ENCODE measurements at regions not wholly inside any gene's neighbourhood (a gene's known extent, or its start where the extent isn't known, plus 50 kb on each side); places are given as distances from the start of the nearest gene placed in this dataset.

DNA sequence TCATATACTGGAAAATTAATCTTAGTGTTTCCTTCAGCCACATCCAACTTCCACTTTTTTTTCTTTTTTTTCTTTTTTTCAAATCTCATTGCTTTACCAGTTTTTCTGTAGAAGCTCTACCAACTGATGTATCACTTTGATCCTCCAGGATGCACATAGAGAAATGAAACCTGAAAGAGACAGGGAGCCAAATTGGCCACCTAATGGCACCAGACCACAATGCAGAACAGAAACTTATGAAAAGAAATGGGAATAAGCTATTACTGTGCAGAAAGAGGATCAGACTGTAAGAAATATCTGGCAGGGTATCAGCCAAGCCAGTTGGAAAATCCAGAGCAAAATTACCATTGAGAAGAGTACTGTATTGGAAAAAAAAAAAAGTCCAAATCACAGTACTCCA lies 1514.2 kb downstream of the MRPL39 start:
- H3K4me1 Mint-ChIP-seq (ENCODE audit: low read depth), result no peaks in the 10 kb centered on the region
- no peak for DNase-seq (ENCODE audit: low spot score)
- H3K27me3 Mint-ChIP-seq (ENCODE audit: low read depth), result no peaks in the 10 kb centered on the region
- H3K27ac Mint-ChIP-seq, result no peak overlapping the region
- intact Hi-C loops (cut with micrococcal nuclease), result no loop called here
- no peak overlapping the region for H3K4me3 Mint-ChIP-seq (ENCODE audit: low read depth)
- H3K36me3 Mint-ChIP-seq (ENCODE audit: low read depth), result no peaks in the 10 kb centered on the region
- H3K9me3 Mint-ChIP-seq, result no peaks in the 10 kb centered on the region

DNA sequence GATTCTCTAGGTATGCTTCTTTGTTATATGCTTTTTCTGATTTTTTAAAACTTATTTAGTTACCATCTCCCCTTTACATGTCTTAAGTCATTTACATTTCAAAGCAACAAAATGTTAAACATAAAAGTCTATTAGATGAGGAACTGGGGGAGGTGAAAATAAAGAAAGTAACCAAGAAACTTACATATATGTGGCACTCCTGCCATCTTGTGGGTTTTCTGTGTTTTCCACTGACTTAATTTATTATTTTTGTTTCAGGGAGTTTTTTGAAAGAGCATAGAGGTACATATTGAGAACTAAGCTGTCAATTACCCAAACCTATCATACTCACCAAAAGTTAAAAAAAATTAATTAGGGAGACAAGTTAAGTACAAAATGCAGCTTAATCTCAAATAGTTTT lies 1531.1 kb downstream of the MRPL39 start:
- Mint-ChIP-seq H3K9me3 (no peaks in the 10 kb centered on the region), H3K27me3 (ENCODE audit: low read depth) (no peaks in the 10 kb centered on the region), H3K36me3 (ENCODE audit: low read depth) (no peaks in the 10 kb centered on the region), H3K4me1 (ENCODE audit: low read depth) (no peaks in the 10 kb centered on the region), H3K4me3 (ENCODE audit: low read depth) (no peak overlapping the region), H3K27ac (no peak overlapping the region)
- intact Hi-C loops (cut with micrococcal nuclease), result no loop called here
- no peak for DNase-seq (ENCODE audit: low spot score)

DNA sequence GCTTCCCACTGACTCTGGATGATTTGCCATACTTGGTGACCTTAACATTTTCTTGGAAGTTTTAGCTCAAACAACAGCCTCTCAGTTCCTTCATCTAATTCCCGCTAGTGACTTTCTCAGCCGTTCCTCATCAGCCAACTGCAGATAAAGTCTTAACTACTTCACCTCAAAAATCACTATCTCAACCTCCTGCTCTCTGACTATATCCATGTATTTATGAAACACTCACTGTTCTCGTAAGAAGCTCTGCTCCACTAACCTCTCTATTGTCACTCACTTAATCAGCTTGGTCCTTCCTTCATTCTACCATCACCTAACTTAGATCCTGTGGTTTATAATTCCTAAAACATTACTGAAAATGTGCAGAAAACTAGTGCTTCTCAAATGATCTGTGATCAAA lies 1551.6 kb downstream of the MRPL39 start:
- H3K4me1 Mint-ChIP-seq (ENCODE audit: low read depth), result no peaks in the 10 kb centered on the region
- H3K27ac Mint-ChIP-seq, result no peak overlapping the region
- H3K36me3 Mint-ChIP-seq (ENCODE audit: low read depth), result no peaks in the 10 kb centered on the region
- no peaks in the 10 kb centered on the region for H3K27me3 Mint-ChIP-seq (ENCODE audit: low read depth)
- DNase-seq (ENCODE audit: low spot score), result no peak
- no peak overlapping the region for H3K4me3 Mint-ChIP-seq (ENCODE audit: low read depth)
- intact Hi-C loops (cut with micrococcal nuclease), result no loop called here
- H3K9me3 Mint-ChIP-seq, result no peaks in the 10 kb centered on the region

DNA sequence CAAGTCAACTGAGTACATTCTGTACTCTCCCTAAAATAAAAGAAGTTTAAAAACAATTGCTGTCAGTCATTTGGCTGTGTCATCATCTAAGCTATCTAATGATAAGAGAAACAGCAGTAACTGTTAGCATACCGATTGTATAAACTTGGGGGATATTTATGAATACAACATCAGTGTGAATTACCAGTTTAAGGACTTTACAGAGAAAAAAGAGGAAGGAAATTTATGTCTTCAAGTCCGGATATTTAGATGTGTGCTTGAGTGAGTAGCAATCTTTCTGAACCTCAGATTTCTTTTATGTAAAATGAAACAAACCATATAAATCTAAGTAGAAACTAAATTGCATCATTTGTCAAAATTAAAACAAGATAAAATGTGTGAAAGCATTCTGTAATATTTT lies 1557.0 kb downstream of the MRPL39 start:
- Mint-ChIP-seq H3K27me3 (ENCODE audit: low read depth) (no peaks in the 10 kb centered on the region), H3K36me3 (ENCODE audit: low read depth) (no peaks in the 10 kb centered on the region), H3K4me1 (ENCODE audit: low read depth) (no peaks in the 10 kb centered on the region), H3K27ac (no peak overlapping the region), H3K9me3 (no peaks in the 10 kb centered on the region), H3K4me3 (ENCODE audit: low read depth) (no peak overlapping the region)
- no peak for DNase-seq (ENCODE audit: low spot score)
- intact Hi-C loops (cut with micrococcal nuclease), result no loop called here

DNA sequence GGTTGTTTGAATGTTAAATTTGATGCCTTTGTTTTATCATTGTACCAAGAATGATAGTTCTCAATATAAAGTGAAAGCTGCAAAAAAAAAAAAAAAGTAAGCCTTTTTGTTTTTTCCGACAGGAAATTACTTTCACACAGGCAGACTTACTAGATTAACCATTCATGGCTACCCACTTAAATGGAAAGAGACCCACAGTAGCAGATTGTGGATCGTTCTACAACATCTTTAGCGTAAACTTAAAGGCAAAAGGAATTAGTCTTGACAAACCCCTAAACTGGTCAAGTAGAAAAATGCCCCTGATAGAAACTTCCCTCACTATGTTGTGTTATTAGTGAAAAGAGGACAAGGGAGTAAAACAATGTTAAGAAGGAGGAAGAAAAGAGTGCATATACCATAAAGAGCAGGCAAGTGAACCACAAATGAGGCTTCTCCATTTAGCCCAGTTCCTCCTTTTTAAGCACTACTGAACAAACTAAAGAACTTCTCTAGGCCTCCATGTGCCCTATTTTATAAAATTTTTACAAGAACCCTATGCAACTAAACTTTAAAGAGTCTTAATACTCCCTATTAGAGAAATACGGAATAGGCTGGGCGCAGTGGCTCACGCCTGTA lies 1560.3 kb downstream of the MRPL39 start:
- intact Hi-C loops (cut with micrococcal nuclease), result no loop called here
- H3K4me1 Mint-ChIP-seq (ENCODE audit: low read depth), result no peaks in the 10 kb centered on the region
- DNase-seq (ENCODE audit: low spot score), result no peak
- H3K27me3 Mint-ChIP-seq (ENCODE audit: low read depth), result no peaks in the 10 kb centered on the region
- H3K9me3 Mint-ChIP-seq, result no peaks in the 10 kb centered on the region
- H3K27ac Mint-ChIP-seq, result no peak overlapping the region
- no peak overlapping the region for H3K4me3 Mint-ChIP-seq (ENCODE audit: low read depth)
- H3K36me3 Mint-ChIP-seq (ENCODE audit: low read depth), result no peaks in the 10 kb centered on the region

DNA sequence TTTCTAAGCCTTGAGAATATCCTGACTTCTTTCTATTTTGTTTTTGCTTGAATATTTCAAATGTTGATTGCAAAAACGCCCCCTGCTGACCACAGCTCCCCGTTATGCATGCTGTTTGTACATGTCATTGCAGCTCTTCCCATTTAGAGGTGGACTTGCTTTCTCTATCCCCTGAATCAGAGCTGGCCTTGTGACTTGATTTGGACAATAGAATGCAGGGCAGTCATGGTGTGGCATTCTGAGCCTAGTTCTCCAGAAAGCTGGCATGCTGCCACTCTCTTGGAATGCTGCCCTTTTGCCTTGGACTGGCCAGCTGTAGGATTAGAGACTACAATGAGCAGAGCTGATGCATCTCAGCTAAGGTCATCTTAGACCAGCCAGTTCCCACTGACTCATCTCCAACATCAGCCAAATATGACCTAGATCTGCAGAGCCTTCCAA lies 1561.5 kb downstream of the MRPL39 start:
- H3K36me3 Mint-ChIP-seq (ENCODE audit: low read depth), result no peaks in the 10 kb centered on the region
- H3K27me3 Mint-ChIP-seq (ENCODE audit: low read depth), result no peaks in the 10 kb centered on the region
- H3K4me3 Mint-ChIP-seq (ENCODE audit: low read depth), result no peak overlapping the region
- no peak for DNase-seq (ENCODE audit: low spot score)
- no peaks in the 10 kb centered on the region for H3K9me3 Mint-ChIP-seq
- intact Hi-C loops (cut with micrococcal nuclease), result no loop called here
- H3K4me1 Mint-ChIP-seq (ENCODE audit: low read depth), result no peaks in the 10 kb centered on the region
- no peak overlapping the region for H3K27ac Mint-ChIP-seq

DNA sequence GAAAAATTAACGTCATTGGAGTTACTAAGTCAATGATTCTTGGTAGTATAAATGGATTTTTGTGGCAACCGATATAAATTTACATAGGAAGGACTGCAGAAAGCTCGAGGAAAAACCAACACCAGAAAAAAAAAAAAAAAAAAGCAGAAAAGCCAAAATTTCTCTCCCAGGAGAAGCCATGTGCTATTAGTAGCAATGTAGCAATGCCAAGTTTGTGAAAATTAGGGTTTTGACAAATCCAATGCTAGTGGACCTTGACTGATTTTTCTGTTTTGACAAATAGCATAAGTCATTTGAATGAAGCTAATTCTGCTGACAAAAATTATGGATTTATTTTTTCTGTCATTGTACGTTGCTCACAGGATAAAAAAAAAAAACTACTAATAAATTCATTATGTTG lies 1561.9 kb downstream of the MRPL39 start:
- Mint-ChIP-seq H3K36me3 (ENCODE audit: low read depth) (no peaks in the 10 kb centered on the region), H3K4me1 (ENCODE audit: low read depth) (no peaks in the 10 kb centered on the region), H3K27ac (no peak overlapping the region), H3K4me3 (ENCODE audit: low read depth) (no peak overlapping the region), H3K9me3 (no peaks in the 10 kb centered on the region), H3K27me3 (ENCODE audit: low read depth) (no peaks in the 10 kb centered on the region)
- no peak for DNase-seq (ENCODE audit: low spot score)
- intact Hi-C loops (cut with micrococcal nuclease), result no loop called here

DNA sequence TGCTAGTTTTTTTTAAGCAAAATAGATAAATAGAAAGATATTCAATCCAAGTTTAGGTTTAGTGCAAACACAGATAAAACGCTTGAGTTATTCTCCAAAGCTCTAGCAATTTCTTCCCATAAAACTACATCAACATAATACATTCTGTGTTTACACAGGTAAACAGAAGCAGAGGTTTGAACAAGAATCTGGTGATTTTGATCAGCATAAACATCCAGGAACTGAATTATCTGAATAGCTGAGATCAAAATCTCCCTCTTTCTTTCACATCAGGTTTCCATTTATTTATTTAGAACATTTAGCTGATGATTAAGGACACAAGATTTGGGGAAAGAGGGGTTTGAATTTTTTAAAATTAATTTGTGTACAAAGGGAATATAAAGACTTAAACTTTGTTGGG lies 1564.6 kb downstream of the MRPL39 start:
- Mint-ChIP-seq H3K9me3 (no peaks in the 10 kb centered on the region), H3K27ac (no peak overlapping the region), H3K27me3 (ENCODE audit: low read depth) (no peaks in the 10 kb centered on the region), H3K4me3 (ENCODE audit: low read depth) (no peak overlapping the region), H3K36me3 (ENCODE audit: low read depth) (no peaks in the 10 kb centered on the region), H3K4me1 (ENCODE audit: low read depth) (no peaks in the 10 kb centered on the region)
- intact Hi-C loops (cut with micrococcal nuclease), result no loop called here
- no peak for DNase-seq (ENCODE audit: low spot score)

DNA sequence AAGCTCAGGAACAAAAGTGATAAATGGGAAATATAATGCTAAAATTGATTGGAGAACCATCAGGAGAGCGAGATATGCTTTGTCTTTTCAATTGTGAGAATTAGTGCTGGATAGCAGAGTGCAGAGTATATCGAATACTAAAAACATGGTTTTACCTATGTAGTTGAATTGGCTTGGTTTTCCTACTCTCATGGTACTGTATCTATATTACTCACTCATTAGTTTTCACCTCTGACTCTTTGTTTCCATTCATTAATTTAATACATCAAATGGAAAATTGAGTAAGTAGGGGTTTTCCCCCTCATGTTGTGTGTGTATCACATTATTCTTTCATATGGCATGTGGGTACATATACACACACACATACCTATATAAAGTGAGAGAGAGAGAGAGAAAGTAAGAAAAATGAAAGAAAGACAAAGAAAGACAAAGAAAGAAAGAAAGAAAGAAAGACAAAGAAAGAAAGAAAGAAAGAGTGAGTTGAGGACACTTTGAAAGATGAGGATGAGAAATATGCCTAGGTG lies 1574.5 kb downstream of the MRPL39 start:
- Mint-ChIP-seq H3K27ac (no peak overlapping the region), H3K27me3 (ENCODE audit: low read depth) (no peaks in the 10 kb centered on the region), H3K4me1 (ENCODE audit: low read depth) (peaks cover 2% of the 10 kb centered on the region), H3K9me3 (peaks cover 5% of the 10 kb centered on the region), H3K36me3 (ENCODE audit: low read depth) (no peaks in the 10 kb centered on the region), H3K4me3 (ENCODE audit: low read depth) (no peak overlapping the region)
- no peak for DNase-seq (ENCODE audit: low spot score)
- intact Hi-C loops (cut with micrococcal nuclease), result no loop called here

DNA sequence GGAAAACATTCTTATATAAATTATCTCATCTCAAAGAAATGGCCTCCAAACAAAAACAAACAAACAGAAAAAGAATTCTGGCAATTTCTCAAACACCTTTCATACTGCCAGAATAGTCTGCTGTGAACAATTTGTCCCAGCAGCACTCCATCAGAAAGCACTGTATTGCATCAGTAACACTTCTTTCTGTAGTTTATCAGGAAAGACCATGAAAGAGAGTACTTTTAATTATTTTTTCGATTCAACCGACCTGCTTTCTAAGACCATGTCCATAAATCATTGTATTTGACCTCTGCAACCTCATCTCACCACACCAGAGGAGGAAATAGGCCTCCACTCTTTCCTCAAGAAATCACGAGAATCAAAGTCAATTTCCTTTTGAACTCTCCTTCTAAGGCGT lies 1579.9 kb downstream of the MRPL39 start:
- DNase-seq (ENCODE audit: low spot score), result no peak
- H3K27ac Mint-ChIP-seq, result no peak overlapping the region
- intact Hi-C loops (cut with micrococcal nuclease), result no loop called here
- no peaks in the 10 kb centered on the region for H3K27me3 Mint-ChIP-seq (ENCODE audit: low read depth)
- H3K4me3 Mint-ChIP-seq (ENCODE audit: low read depth), result no peak overlapping the region
- no peaks in the 10 kb centered on the region for H3K4me1 Mint-ChIP-seq (ENCODE audit: low read depth)
- H3K9me3 Mint-ChIP-seq, result no peaks in the 10 kb centered on the region
- no peaks in the 10 kb centered on the region for H3K36me3 Mint-ChIP-seq (ENCODE audit: low read depth)

DNA sequence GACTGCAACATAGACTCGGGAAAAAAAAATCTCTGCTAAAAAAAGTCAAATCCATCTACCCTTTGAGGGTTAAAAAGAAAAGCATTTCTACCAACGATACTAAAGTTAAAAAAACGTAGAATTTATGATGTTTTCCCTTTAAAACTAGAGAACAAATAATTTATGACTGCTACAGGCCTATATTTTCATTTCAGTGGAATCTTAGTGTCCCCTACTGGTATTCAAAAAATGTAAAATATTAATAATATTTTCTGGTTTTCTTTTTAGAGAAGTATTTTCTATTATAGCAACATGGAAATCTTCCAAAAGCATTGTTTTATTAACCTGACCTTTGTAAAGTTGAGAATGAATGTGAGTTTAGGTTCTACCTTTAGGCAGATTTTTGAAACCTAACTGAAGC lies 1582.2 kb downstream of the MRPL39 start:
- no peak overlapping the region for H3K4me3 Mint-ChIP-seq (ENCODE audit: low read depth)
- H3K4me1 Mint-ChIP-seq (ENCODE audit: low read depth), result no peaks in the 10 kb centered on the region
- H3K9me3 Mint-ChIP-seq, result peaks cover 10% of the 10 kb centered on the region
- no peaks in the 10 kb centered on the region for H3K36me3 Mint-ChIP-seq (ENCODE audit: low read depth)
- intact Hi-C loops (cut with micrococcal nuclease), result no loop called here
- H3K27ac Mint-ChIP-seq, result no peak overlapping the region
- no peaks in the 10 kb centered on the region for H3K27me3 Mint-ChIP-seq (ENCODE audit: low read depth)
- no peak for DNase-seq (ENCODE audit: low spot score)

DNA sequence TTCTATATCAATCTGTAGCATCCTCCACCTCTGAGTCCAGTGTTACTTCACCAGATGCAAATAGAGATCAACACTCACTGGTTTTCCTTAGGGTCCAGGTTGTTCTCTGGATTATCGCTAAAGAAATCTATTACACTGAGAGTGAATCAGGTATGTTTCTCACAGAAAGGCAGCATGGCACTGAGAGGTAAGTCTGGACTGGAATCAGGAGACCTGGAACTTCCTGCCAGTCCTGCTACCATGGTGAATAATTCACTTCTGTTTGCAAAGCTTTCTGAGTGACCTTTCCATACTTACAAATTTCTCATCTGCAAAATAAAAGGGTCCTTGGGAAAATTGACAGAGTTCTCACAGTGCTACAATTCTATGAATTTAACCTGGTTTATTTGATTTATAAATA lies 1583.3 kb downstream of the MRPL39 start:
- Mint-ChIP-seq H3K9me3 (peaks cover 21% of the 10 kb centered on the region), H3K4me1 (ENCODE audit: low read depth) (no peaks in the 10 kb centered on the region), H3K4me3 (ENCODE audit: low read depth) (no peak overlapping the region), H3K36me3 (ENCODE audit: low read depth) (no peaks in the 10 kb centered on the region), H3K27me3 (ENCODE audit: low read depth) (no peaks in the 10 kb centered on the region), H3K27ac (no peak overlapping the region)
- intact Hi-C loops (cut with micrococcal nuclease), result no loop called here
- no peak for DNase-seq (ENCODE audit: low spot score)

DNA sequence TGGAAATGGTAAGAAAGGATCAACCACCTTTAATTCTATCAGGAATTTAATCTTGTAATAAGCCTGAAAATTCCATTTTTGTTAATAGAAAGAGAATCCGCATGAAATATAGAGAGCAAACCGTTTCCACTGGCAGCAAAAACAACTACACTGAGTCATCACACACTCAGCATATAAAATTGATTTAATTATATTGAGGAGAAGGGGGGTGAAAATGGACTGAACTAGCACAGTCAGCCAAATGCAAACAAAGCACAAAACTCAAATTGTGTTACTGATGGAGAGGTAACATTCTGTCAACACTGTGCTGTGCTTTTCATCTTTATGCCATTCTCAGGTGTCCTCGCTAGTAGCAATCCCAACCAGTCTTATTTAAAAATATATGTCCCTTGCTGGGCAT lies 1583.9 kb downstream of the MRPL39 start:
- Mint-ChIP-seq H3K27me3 (ENCODE audit: low read depth) (no peaks in the 10 kb centered on the region), H3K4me3 (ENCODE audit: low read depth) (no peak overlapping the region), H3K9me3 (peaks cover 21% of the 10 kb centered on the region), H3K4me1 (ENCODE audit: low read depth) (no peaks in the 10 kb centered on the region), H3K27ac (no peak overlapping the region), H3K36me3 (ENCODE audit: low read depth) (no peaks in the 10 kb centered on the region)
- intact Hi-C loops (cut with micrococcal nuclease), result no loop called here
- no peak for DNase-seq (ENCODE audit: low spot score)

DNA sequence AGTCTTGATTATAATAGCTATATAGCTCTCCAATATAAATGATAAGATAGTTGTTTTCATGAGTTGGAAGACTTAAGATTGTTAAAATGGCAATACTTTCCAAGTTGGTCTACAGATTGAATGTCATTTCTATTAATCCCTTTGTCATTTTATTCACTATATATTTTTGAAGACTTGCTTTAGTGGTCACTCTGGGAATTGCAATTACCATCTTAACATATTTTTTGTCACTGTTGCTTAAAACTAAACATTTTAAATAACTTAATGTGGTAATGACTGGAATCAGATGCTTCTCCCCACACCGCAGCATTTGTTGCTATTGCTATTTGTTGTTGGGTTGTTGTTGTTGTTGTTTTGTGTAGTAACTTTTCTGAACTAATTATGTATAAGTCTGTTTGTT lies 1592.9 kb downstream of the MRPL39 start:
- H3K27ac Mint-ChIP-seq, result no peak overlapping the region
- no peaks in the 10 kb centered on the region for H3K27me3 Mint-ChIP-seq (ENCODE audit: low read depth)
- H3K4me1 Mint-ChIP-seq (ENCODE audit: low read depth), result no peaks in the 10 kb centered on the region
- intact Hi-C loops (cut with micrococcal nuclease), result no loop called here
- peaks cover 6% of the 10 kb centered on the region for H3K9me3 Mint-ChIP-seq
- no peak for DNase-seq (ENCODE audit: low spot score)
- H3K36me3 Mint-ChIP-seq (ENCODE audit: low read depth), result no peaks in the 10 kb centered on the region
- no peak overlapping the region for H3K4me3 Mint-ChIP-seq (ENCODE audit: low read depth)
